ENCODE measurements at regions not wholly inside any gene's neighbourhood (a gene's known extent, or its start where the extent isn't known, plus 50 kb on each side); places are given as distances from the start of the nearest gene placed in this dataset.

- DNase-seq (ENCODE audit: low read depth, low spot score), result no peak
- Histone ChIP-seq H3K4me1 (ENCODE audit: control insufficient read depth, insufficient read depth, low read length) (peaks cover 54% of the 10 kb centered on the region), H3K4me3 (ENCODE audit: low read depth in 2 of 2, low read length in 2 of 2) (no peak overlapping the region), H3K36me3 (ENCODE audit: control insufficient read depth, insufficient read depth, low read length) (no peaks in the 10 kb centered on the region), H3K27ac (ENCODE audit: low read length) (peak overlapping the region; percentile 96), H3K9me3 (ENCODE audit: control insufficient read depth, insufficient read depth, low read depth, low read length) (no peaks in the 10 kb centered on the region), H3K27me3 (ENCODE audit: control insufficient read depth, insufficient read depth, low read length) (no peaks in the 10 kb centered on the region)
- no TSS peak for BruUV-seq (replicated peaks)
- ChIA-PET CTCF (no interaction called here), POLR2A (no interaction called here)
- TF ChIP-seq CTCF (IDR thresholded peaks at IDR 0.05) (no peak), REST (IDR thresholded peaks at IDR 0.05; ENCODE audit: insufficient read depth in 1 of 2, low read depth in 2 of 2, low read length in 1 of 2) (no peak), TCF7L2 (IDR thresholded peaks at IDR 0.05; ENCODE audit: low read depth, low read length) (no peak), SIN3A (IDR thresholded peaks at IDR 0.05; ENCODE audit: borderline replicate concordance, insufficient read depth, low read depth, low read length) (no peak), POLR2AphosphoS5 (IDR thresholded peaks at IDR 0.05; ENCODE audit: low read depth, low read length) (no peak)
- ATAC-seq, result no peak
- in situ Hi-C loops (cut with HindIII; ENCODE audit: low pct_unique_long_range_greater_than_20kb, low sequenced_read_pairs), result no loop called here
- intact Hi-C loops (cut with micrococcal nuclease; ENCODE audit: unreplicated experiment), result no loop called here
These were observed 159.9 kb downstream of the CCDC34 start for GRCh38 chr11:27203077-27203647.

GRCh38 chr11:27201454-27202302, 161.1 kb downstream of the BBOX1 start:
- TF ChIP-seq TCF7L2 (IDR thresholded peaks at IDR 0.05; ENCODE audit: low read depth, low read length) (peak; percentile 95), SIN3A (IDR thresholded peaks at IDR 0.05; ENCODE audit: borderline replicate concordance, insufficient read depth, low read depth, low read length) (no peak), POLR2AphosphoS5 (IDR thresholded peaks at IDR 0.05; ENCODE audit: low read depth, low read length) (peak; percentile 84)
- CTCF ChIA-PET, result interaction anchor here (0.6 to 1.5 kb wide), 4 partner anchors 18 to 295 kb away, joined by 3 to 9 read pairs (median 4); no protein-coding TSS in a partner anchor
- Histone ChIP-seq H3K27me3 (ENCODE audit: control insufficient read depth, insufficient read depth, low read length) (no peaks in the 10 kb centered on the region), H3K4me3 (ENCODE audit: low read depth in 2 of 2, low read length in 2 of 2) (peak overlapping the region in 1 of 2 experiments; percentile 21; a peak in 2 of 4 replicates), H3K36me3 (ENCODE audit: control insufficient read depth, insufficient read depth, low read length) (no peaks in the 10 kb centered on the region), H3K9me3 (ENCODE audit: control insufficient read depth, insufficient read depth, low read depth, low read length) (no peaks in the 10 kb centered on the region), H3K27ac (ENCODE audit: low read length) (peak overlapping the region; percentile 96), H3K4me1 (ENCODE audit: control insufficient read depth, insufficient read depth, low read length) (peaks cover 56% of the 10 kb centered on the region)
- DNase-seq (ENCODE audit: low read depth, low spot score) (peak; percentile 64), ATAC-seq (peak; percentile 87)
- BruUV-seq (replicated peaks), result no TSS peak
- in situ Hi-C loops (cut with HindIII; ENCODE audit: low pct_unique_long_range_greater_than_20kb, low sequenced_read_pairs), result no loop called here
- intact Hi-C loops (cut with micrococcal nuclease; ENCODE audit: unreplicated experiment), result no loop called here
- POLR2A ChIA-PET, result interaction anchor here (0.8 kb wide), 1 partner anchor 12 kb away, joined by 3 read pairs; no protein-coding TSS in a partner anchor
